Hepatocyte (in vitro differentiated cells): ENCODE measurements at regions not wholly inside any gene's neighbourhood (a gene's known extent, or its start where the extent isn't known, plus 50 kb on each side); places are given as distances from the start of the nearest gene placed in this dataset.

ENCODE experiments used
- EZH2 ChIP-seq: fragments of 200-600 bp; sonication (generic); IDR thresholded peaks from 2 replicates; pipeline ENCODE4 v1.6.1; 2016; ENCODE audit warnings: antibody characterized with exemption, mild to moderate bottlenecking, borderline replicate concordance
- EZH2phosphoT487 ChIP-seq: fragments of 200-600 bp; sonication (generic); IDR thresholded peaks from one replicate; pipeline ENCODE4 v1.6.1; 2018; ENCODE audit warnings: antibody characterized with exemption, mild to moderate bottlenecking, low read depth, moderate library complexity; ENCODE audit not compliant: unreplicated experiment, severe bottlenecking
- TF ChIP-seq, protein P1 (sequence below): fragments of 200-600 bp; sonication (generic); IDR thresholded peaks from 2 replicates; pipeline ENCODE4 v1.5.1; 2016; ENCODE audit warnings: antibody characterized with exemption, mild to moderate bottlenecking; ENCODE audit not compliant: poor library complexity

DNA sequence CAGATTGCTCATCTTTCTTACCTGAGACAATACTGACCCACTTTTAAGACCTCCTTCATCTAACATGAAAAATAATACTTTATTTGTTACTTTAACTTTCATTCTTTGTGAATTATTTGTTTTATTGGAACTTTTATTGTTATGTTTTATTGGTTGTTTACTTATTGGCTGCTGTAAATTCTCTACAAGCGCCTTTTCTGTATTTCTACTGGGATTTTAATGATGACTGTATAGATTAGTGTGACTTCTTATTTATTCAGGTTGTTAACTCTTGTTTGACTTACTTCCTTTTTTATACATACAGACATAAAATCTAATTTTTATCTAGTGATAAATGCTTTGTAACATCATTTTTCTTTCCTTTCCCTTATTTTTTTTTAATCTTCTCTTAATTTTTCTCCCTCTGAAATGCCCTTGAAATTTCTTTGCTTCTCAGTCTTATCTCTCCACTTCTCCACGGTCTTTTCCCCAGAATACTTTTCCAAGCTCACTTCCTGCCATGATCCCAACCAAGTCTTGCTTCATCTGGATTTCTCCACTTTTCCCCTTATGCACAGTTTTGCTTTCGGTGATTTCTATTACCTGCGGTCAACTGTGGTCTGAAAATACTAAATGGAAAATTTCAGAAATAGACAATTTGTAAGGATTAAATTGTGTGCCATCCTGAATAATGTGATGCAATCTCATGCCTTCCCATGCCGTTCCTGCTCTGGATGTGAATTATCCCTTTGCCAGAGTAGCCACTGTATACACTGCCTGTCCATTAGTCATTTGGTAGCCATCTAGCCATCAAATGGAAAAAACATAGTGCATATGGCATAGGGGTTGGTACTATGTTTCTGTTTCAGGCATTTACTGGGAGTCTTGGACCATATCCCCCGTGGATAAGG lies 265.9 kb downstream of the PRL start:
- TF ChIP-seq, protein P1, sequence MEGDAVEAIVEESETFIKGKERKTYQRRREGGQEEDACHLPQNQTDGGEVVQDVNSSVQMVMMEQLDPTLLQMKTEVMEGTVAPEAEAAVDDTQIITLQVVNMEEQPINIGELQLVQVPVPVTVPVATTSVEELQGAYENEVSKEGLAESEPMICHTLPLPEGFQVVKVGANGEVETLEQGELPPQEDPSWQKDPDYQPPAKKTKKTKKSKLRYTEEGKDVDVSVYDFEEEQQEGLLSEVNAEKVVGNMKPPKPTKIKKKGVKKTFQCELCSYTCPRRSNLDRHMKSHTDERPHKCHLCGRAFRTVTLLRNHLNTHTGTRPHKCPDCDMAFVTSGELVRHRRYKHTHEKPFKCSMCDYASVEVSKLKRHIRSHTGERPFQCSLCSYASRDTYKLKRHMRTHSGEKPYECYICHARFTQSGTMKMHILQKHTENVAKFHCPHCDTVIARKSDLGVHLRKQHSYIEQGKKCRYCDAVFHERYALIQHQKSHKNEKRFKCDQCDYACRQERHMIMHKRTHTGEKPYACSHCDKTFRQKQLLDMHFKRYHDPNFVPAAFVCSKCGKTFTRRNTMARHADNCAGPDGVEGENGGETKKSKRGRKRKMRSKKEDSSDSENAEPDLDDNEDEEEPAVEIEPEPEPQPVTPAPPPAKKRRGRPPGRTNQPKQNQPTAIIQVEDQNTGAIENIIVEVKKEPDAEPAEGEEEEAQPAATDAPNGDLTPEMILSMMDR, result no peak
- TF ChIP-seq EZH2 (no peak), EZH2phosphoT487 (no peak)
